GM18499 (cell line): ENCODE measurements at regions not wholly inside any gene's neighbourhood (a gene's known extent, or its start where the extent isn't known, plus 50 kb on each side); places are given as distances from the start of the nearest gene placed in this dataset.

Source experiments
- ATAC-seq: cut with Tn5 transposase; IDR thresholded peaks from one replicate; pipeline ENCODE4 v1.9.1; 2021; ENCODE audit warnings: moderate number of reproducible peaks; ENCODE audit not compliant: insufficient read depth, unreplicated experiment

DNA sequence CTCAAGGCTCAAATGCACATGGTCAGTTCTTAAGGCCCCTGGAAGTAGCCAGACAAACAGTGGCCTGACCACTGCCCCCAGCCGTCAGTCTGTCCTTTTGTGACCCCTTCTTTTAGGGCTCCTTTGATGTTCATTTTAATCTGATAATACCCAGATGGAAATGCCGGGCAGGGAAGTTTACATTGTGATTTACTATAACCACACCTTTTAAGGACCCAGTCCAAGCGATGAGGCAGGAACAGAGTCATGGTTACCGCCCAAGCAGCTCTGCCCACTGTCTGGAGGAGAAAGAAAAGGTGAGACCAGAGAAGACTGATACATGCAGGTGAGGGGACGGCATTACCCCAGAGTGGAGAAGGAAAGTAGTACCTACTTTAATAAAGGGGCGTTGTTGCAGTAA lies 110.6 kb downstream of the PLEKHG1 start:
- no peak for ATAC-seq

DNA sequence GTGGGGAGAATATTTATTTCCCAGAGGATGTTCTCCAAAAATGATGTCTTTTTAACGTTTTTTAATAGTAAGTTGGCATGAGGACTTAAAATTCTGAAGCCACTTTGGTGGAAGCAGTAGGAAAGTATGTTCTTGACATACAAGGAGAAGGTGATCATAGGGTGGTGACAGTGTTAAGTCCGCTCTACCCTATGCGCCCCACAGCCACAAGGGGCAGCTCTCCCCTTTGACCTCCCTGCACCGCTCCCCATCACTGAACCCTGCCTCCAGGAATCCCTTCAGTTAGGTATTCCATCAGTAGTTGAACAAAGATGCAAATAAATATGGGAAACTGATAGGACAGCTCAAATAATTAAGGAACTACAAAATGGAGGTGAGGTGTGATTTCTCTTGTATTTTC lies 111.4 kb downstream of the PLEKHG1 start:
- no peak for ATAC-seq

DNA sequence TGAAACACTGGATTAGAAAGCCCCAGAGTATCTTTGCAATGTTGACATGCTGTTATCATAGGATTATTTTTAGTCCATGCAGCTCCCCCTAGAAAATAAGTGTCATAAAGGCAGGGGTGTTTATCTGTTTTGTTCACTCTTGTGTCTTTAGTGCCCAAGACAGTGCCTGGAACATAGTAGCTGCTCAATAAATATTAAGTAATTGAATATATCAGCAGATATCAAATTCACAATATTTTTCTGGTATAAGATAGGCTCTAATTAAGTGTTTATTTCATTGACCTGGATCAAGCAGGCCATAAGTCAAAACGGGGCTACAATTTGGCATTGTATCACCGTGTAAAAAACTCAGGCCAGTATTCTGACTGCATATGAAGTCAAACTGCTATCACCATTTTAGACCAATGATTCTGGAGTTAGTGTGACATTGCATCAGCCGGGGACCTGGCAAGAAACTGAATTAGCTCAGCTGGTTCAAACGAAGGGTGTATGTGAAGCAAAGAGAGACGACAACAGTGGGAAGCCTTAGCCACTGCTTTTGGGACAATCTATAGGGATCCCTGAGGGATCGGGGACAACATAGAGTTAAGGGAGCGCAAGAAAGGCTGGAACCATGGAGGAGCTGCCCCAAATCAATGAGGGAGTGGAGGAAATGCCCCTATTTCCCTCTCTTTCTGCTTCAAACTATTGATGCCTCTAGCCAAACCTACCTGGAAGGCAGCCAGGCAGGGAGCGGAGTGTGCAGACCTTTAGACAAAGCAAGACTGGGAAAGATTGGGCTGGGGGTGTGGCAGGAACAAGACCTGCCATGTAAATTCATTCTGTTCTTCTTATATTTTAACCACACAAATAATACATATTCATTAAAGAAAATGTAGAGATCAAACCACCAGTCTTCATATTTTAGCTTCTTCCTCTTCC lies 112.2 kb downstream of the PLEKHG1 start:
- no peak for ATAC-seq

DNA sequence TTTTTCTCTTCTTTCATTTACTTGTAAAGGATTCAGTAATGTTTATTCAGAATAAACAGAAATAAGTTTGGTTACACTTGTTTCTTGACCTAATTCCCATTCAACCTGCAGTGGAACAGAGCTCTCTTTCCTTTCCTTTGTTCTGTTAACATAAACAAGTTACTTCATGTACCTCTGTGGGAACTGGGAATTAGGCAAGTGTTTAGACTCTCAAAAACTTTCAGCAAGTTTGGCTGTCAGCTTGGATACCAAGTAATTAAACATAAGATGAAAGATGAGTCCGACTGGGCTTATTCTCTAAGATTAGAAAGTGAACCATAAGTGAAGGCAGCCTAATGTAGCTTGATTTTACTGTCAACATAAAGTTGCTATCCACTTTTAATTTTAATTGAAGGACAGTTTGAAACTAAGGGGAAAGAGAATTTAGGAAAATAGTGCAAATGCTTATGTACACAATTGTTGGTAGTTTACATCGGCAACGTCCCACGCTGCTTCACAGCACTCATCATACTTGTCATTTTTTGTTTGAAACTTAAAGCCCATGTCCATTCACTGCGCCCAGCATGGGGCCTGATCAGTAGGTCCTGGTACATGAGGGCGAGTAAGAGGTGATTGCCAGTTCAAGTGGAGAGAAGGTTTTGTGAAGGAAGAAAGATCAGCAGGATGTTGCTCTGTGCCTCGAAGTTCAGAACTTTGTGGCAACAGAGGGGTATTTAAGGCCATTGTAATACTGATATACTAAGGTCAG lies 113.0 kb downstream of the PLEKHG1 start:
- ATAC-seq: no peak

DNA sequence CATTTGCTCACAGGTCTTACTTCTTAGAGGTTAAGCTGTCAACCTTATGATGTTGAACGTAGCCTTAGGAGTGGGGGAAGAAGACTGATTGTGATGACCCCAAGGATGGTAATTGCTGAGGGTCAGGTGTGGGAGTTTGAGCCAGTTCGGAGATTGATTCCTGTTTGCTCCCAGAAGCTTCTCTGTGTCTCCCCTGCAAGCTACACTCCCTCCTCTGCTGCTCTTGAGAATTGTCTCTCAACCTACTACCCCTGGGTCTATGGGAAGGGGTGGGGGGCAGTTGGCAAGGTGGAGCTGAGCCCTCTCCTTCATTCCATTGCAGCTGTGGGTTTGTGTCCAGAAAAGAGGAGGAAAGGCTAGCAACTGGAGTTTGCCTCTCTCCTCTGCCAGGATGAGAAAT lies 113.8 kb downstream of the PLEKHG1 start:
- ATAC-seq: no peak

DNA sequence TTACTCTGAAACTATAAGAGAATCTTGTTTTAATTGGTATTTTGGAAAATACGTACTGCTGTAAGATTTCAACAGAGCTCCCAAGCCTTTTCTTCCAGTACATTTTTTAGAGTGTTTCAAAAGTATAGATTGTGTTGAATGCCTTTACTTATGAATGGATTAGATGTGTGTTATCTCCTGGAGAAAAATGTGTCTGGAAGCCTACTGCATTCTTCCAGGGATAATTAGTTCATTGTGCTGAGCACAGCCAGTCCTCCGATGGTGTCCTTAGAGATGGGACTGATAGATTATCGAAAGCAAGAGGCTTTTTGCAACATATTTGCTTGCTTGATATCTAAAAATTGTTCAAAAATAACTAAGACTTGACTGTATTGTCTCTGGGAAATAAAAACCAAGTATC lies 114.2 kb downstream of the PLEKHG1 start:
- no peak for ATAC-seq

DNA sequence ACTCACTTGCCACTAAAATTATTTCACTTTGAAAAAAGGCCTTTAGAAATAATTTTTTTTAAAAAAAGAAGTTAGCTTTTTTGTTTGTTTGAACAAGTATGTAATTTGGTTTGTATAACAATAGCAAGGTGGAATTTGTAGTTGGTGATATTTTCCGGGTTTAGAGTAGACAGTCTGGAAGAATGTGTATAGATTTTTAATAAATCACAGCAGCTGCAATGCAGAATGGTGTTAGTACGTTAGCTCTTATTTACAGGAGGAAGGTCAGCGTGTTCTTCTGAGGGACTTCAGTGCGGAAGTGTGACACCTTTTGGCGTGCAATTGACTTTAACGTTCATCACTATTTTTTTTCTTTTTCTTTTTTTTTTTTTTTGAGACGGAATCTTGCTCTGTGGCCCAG lies 115.4 kb downstream of the PLEKHG1 start:
- no peak for ATAC-seq

DNA sequence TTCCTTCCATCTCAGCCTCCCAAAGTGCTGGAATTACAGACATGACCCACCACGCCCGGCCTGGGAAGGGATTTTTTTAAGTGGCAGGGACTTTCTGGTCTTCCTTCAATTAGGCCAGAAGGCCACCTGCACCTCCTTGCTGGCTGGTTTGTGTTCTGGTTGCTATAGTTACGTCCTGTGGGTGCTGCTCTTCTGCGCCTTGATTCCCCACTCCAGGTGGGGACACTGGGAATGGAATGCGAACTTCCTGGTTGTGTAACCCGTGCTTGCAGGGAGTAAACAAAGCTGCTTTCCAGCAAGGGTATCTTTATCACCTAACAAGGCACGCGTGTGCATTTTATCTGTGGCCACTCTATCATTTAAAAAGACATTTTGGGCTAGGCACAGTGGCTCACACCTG lies 117.7 kb downstream of the PLEKHG1 start:
- no peak for ATAC-seq

DNA sequence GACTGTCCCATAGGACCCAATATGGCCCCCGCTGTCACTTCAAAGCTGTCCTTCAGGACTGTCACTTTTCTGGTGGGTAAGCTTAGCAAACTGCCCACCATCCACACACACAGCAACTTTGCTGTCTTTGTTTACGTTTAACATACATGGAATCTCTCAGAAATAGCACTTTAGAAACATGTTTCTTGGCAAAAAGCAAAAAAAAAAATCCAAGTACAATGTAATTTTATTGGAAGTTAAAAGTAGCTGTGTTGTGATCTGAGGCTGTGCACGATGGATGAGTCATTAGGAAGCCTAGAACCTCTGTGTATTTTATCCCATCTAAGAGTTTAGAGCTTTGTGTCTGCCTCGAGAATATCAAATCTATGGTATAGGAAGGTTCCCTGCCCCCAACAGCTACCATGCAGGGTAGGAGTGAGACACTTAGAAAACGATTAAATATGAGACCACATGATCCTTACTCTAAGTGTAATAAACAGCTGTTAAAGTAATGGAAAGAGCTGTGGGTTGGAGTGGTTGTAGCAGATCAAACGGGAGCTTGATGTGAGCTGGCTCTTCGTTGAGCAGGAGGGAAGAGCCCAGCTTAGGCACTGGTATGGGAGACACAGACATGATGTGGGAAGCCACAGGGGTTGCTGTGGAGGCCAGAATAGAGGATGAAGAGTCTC lies 119.5 kb downstream of the PLEKHG1 start:
- no peak for ATAC-seq

DNA sequence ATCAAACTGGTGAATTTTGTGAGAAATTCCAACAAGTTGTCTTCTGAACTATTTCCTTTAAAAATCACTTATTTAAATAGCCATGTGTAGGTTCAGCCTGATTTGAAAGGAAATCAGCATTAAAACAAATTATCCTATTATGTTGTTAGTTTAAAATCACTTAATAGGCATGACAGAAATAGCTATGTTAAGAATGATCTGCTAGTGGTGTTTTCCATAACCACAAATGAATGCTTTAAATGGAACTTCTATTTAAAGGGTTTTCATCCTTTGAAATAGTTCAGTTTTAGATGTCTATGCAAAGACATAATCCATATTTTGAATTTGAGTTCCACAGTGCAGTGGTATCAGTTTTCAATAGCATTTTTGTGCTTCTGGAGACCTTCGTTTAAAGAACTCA lies 120.1 kb downstream of the PLEKHG1 start:
- no peak for ATAC-seq

DNA sequence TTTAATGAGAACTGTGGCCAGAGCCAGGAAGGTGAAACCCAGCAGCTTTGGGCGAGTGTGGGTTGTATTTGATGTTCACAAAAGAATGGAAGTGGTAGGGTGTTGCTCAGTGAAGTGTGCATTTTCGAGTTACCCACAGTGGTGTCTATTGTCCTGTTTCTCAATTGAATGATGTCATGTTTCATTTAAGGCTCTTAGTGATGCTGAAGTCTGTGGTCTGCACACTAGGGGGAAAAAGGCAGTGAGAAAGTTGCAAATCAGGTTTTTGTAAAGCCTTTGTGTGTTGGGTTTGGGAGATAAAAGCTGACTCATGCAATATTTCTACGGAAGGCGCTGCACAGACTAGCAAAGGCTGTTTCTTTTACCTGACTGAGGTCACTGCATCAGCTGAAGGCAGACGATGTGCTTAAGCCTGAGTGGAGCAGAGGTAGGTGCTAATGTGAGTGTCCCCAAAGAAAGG lies 121.1 kb downstream of the PLEKHG1 start:
- ATAC-seq: peak; percentile 98

DNA sequence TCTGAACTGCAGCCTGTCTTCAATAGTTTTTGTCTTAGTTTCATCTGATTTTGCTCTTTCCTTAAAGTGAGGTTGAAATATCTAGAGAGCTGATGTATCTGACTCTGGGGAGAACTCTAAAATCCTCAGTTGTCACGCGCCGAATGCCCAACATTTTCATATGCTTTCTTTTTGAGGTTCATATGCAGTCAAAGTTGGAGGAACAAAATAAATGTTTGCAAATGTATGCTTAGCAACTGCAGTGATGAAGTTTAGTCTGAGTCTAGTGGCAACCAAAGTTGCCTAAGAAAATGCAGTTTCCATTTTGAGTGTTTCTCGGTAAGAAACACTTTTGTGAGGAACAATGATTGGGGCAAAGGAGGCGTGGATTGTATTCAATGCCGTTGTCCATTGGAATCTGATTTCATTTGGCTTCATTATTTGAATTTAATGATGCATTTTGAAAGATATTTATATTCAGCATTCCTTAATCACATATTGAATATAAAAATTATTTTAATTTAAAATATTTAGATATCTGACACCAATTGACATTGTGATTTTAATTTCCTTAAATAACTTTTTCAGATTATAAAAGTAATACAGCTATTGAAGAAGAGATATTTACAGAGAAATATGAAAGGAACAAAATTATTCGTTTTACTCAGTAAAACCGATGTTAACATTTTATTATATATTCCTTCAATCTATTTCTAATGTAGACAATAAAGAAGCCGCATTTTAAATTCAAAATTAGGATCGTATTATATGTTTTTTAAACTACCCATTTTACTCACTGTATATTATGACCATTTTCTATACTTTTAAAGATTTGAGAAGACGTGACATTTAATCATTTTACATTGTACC lies 122.0 kb downstream of the PLEKHG1 start:
- ATAC-seq: no peak

DNA sequence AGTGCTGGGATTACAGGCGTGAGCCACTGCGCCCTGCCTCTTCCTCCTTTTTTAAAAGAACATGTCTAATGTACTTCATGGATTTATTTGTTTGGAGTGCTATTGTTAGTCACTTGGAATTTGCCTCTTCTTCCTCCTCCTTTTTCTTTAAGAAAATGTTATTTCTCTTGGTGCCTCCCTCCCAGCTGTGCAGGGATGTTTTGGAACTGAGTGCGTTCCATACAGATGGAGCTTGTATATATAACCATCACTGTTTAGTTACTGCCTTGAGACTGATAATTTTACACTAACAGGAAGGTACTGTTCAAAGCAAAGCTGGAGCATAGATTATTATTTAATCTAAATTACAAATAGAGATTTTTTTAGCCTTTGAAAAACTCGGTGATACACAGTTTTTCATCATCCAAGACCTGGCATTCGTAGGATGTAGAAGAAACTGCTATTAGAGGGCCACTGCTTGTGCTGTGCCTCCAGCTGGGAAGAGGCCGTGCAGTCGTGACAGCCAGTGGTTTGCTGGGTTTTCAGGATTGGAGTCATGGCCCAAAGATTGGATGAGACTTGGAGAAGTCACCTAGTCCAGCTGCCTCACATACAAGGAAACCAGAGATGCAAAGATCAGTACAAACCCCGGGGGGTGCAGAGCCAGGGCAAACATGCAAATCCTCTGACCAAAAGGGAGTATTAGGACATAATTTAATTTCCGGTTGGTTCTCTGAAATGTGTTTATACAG lies 123.1 kb downstream of the PLEKHG1 start:
- ATAC-seq: no peak

DNA sequence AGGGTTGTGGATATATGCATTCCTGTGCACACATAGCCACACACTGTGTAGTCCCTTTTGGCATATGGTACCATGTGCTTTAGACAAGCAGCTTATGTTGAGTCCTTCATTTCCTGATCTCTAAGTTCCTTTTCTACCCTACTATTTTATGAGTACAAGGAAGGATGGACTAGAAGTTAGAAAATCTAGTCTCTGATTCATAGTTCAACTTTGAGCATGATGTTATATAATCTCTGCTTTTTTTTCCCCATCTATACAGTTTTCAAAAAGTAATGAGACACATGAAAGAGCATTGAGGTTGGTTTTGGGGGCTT lies 123.6 kb downstream of the PLEKHG1 start:
- ATAC-seq: no peak

DNA sequence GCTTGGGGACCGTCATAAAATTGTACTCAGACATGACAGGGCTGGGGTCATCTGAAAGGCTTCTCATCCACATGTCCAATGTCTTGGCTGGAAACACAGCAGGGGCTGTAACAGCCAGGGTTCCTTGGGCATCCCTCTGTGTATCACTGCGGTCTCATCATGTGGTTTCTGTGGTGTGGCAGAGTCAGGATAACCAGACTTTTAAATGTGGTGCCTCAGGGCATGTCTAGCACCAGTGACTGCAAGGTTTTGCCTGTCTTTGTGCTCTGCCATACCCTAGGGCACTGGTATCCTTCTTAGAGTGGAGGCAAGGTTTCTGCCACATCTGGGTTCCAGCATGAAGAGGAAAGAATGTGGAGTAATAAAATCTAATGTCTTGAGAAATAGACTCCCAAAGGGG lies 124.2 kb downstream of the PLEKHG1 start:
- no peak for ATAC-seq

DNA sequence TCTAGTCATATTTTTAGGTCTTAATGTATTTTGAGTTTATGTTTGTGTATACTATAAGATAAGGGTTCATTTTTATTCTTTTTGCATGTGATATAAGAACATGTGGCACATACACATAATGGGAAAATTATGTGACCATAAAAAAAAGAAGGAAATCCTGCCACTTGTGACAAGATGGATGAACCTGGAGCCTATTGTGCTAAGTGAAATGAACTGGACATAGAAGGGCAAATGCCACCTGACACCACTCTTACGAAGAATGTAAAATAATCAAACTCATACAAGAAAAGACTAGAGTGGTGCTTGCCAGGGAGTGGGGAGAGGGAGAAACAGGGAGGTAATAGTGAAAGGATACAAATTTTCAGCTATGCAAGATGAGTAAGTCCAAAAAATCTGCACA lies 126.1 kb downstream of the PLEKHG1 start:
- ATAC-seq: no peak

DNA sequence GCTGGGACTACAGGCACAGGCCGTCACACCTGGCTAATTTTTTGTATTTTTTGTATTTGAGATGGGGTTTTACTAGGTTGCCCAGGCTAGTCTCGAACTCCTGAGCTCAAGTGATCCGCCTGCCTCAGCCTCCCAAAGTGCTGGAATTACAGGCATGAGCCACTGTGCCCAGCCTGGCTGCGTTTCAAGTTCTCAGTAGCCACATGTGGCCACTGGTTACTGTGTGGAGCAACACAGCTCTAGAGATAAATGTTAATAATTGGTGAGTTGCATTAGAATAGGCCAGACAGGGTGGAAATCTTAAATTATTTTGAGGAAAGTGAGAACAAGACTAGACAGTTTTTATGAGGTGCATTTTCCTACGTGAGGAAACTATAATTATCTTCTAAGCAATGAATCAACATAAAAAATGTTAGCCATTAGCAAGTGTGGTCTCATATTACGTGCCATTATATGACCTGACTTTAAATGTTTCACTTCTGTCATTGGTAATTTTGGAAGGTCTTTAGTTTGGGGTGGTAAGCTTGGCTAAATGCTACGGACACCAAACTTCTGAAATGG lies 129.6 kb downstream of the PLEKHG1 start:
- no peak for ATAC-seq

DNA sequence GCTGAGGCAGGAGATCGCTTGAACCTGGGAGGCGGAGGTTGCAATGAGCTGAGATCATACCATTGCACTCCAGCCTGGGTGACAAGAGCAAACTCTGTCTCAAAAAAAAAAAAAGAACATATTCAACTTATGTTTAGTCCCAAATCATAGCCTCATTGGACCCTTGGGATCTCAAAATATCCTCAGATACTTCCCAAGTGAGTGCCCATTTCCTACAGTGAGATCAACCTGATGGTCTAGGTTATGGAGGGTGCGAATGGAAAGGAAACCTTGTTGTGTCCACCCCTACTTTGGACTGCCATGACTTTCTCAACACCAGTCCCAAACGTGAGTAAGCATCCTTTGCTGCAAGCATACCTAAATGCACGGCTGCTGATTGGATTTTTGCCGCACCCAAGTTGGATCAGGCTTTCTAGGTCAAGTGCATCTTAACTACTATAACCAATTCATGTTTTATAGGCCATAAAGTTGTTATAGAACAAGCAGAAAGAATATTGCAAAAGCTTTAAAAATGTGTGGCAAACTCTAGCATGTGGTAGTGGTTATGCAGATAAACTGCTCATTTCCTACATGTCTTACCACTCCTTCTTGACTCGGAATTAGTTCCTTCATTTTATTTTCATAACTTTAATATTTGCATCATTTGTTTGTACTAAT lies 131.2 kb downstream of the PLEKHG1 start:
- no peak for ATAC-seq
